NCI-H146 treated with DMSO at 0.1 percent for 48 hours (cell line): ENCODE measurements at regions not wholly inside any gene's neighbourhood (a gene's known extent, or its start where the extent isn't known, plus 50 kb on each side); places are given as distances from the start of the nearest gene placed in this dataset.
A peak's percentile ranks its signal among the peaks of the same experiment; 100 is the strongest.
"Not testable (repeated sequence)": the region's sequence is repeated elsewhere in the genome, so short reads cannot be mapped to it uniquely, and the experiment has no call there.

ENCODE experiments used
- DNase-seq: peaks from one replicate; lab custom pipeline; 2025; ENCODE audit not compliant: unreplicated experiment; lab: John Stamatoyannopoulos, UW

GRCh38 chr7:23887660-23888059 lies 177.6 kb downstream of the STK31 start:
- DNase-seq: no peak

GRCh38 chr7:23888958-23889357 lies 178.9 kb downstream of the STK31 start:
- DNase-seq: no peak

- DNase-seq: no peak
Observed at GRCh38 chr7:23889566-23889965, 179.5 kb downstream of the STK31 start.

- no peak for DNase-seq
Observed at GRCh38 chr7:23892019-23892418, 182.0 kb downstream of the STK31 start.

GRCh38 chr7:23893176-23893941 lies 183.3 kb downstream of the STK31 start:
- DNase-seq: no peak

- DNase-seq: no peak
Observed at GRCh38 chr7:23893942-23894891, 184.2 kb downstream of the STK31 start.

GRCh38 chr7:23894892-23895569 lies 185.0 kb downstream of the STK31 start:
- no peak for DNase-seq

- no peak for DNase-seq
Observed at GRCh38 chr7:23895666-23896096, 185.7 kb downstream of the STK31 start.

- DNase-seq: no peak
Observed at GRCh38 chr7:23898619-23899018, 188.6 kb downstream of the STK31 start.

GRCh38 chr7:23904901-23905300 lies 194.9 kb downstream of the STK31 start:
- not testable (repeated sequence) for DNase-seq

- no peak for DNase-seq
Observed at GRCh38 chr7:23907012-23907411, 197.0 kb downstream of the STK31 start.

GRCh38 chr7:23909426-23909825 lies 199.4 kb downstream of the STK31 start:
- no peak for DNase-seq

- DNase-seq: no peak
Observed at GRCh38 chr7:23912065-23912464, 202.0 kb downstream of the STK31 start.

GRCh38 chr7:23913016-23913415 lies 203.0 kb downstream of the STK31 start:
- no peak for DNase-seq

- no peak for DNase-seq
Observed at GRCh38 chr7:23915236-23915635, 205.2 kb downstream of the STK31 start.

GRCh38 chr7:23918286-23918685 lies 208.3 kb downstream of the STK31 start:
- no peak for DNase-seq

- DNase-seq: no peak
Observed at GRCh38 chr7:23918856-23919255, 208.8 kb downstream of the STK31 start.

- DNase-seq: peak; percentile 93
Observed at GRCh38 chr7:23925088-23925487, 215.1 kb downstream of the STK31 start.

GRCh38 chr7:23927709-23928417 lies 217.8 kb downstream of the STK31 start:
- DNase-seq: no peak

GRCh38 chr7:23928418-23928775 lies 218.4 kb downstream of the STK31 start:
- DNase-seq: no peak

- peak; percentile 47 for DNase-seq
Observed at GRCh38 chr7:23930312-23930711, 220.3 kb downstream of the STK31 start.
